OCI-LY7 (cell line): ENCODE measurements at regions not wholly inside any gene's neighbourhood (a gene's known extent, or its start where the extent isn't known, plus 50 kb on each side); places are given as distances from the start of the nearest gene placed in this dataset.

Experiments used
- BruUV-seq: library from RNA; stranded (reverse); fragments of 400-500 nt; replicated peaks from 2 replicates; lab custom pipeline; 2021; lab: Mats Ljungman, UMichigan
- CTCF ChIA-PET: fragments of 300-600 bp; sonication (Branson Sonifier 250); formaldehyde crosslinking; loops from one replicate; lab custom pipeline; 2022; ENCODE audit warnings: antibody characterized with exemption; ENCODE audit not compliant: unreplicated experiment; lab: Charles Lee
- POLR2A ChIA-PET: fragments of 300-600 bp; sonication (Branson Sonifier 250); formaldehyde crosslinking; loops from one replicate; lab custom pipeline; 2022; ENCODE audit warnings: antibody characterized with exemption; lab: Charles Lee
- DNase-seq: peaks from one replicate; pipeline ENCODE4 v3.0.0-alpha.2; 2015; ENCODE audit warnings: low spot score
- H2AFZ ChIP-seq: fragments of 200-600 bp; sonication (generic), shearing (Covaris generic); 2 replicates; pipeline ENCODE4 v1.6.1; 2014; ENCODE audit warnings: mild to moderate bottlenecking, antibody characterized with exemption, low read length, moderate library complexity
- H3K27ac ChIP-seq: fragments of 200-600 bp; sonication (generic); 2 replicates; pipeline ENCODE4 v1.5.1; 2014; ENCODE audit warnings: mixed run types, low read depth, mild to moderate bottlenecking, moderate library complexity, low read length, inconsistent platforms; ENCODE audit not compliant: poor library complexity, severe bottlenecking
- H3K36me3 ChIP-seq: fragments of 200-600 bp; sonication (generic); 2 replicates; pipeline ENCODE4 v1.6.1; 2014; ENCODE audit warnings: mild to moderate bottlenecking, antibody characterized with exemption, low read length, moderate library complexity, mixed read lengths; ENCODE audit not compliant: insufficient read depth
- H3K4me1 ChIP-seq: fragments of 200-600 bp; sonication (generic); 2 replicates; pipeline ENCODE4 v1.5.1; 2014; ENCODE audit warnings: mild to moderate bottlenecking, low read length; ENCODE audit not compliant: insufficient read depth, poor library complexity, severe bottlenecking
- H3K4me2 ChIP-seq: fragments of 200-600 bp; sonication (generic); 2 replicates; pipeline ENCODE4 v1.6.1; 2014; ENCODE audit warnings: mild to moderate bottlenecking, low read length
- H3K4me3 ChIP-seq: fragments of 200-600 bp; sonication (generic); 2 replicates; pipeline ENCODE4 v1.5.1; 2014; ENCODE audit warnings: mild to moderate bottlenecking, low read depth, low read length; ENCODE audit not compliant: poor library complexity, severe bottlenecking
- H3K79me2 ChIP-seq: fragments of 200-600 bp; sonication (generic); 2 replicates; pipeline ENCODE4 v1.6.1; 2016; ENCODE audit warnings: low read depth, mild to moderate bottlenecking, low read length, moderate library complexity, mixed read lengths; ENCODE audit not compliant: insufficient read depth
- H3K9me2 ChIP-seq: fragments of 200-600 bp; sonication (generic); 2 replicates; pipeline ENCODE4 v1.6.1; 2016; ENCODE audit warnings: mild to moderate bottlenecking, low read length, mixed read lengths; ENCODE audit not compliant: insufficient read depth
- H3K9me3 ChIP-seq: fragments of 200-600 bp; sonication (generic); 2 replicates; pipeline ENCODE4 v1.6.1; 2014; ENCODE audit warnings: mild to moderate bottlenecking, mixed run types, low read length, mixed read lengths
- H4K20me1 ChIP-seq: fragments of 200-600 bp; sonication (generic); 2 replicates; pipeline ENCODE4 v1.6.1; 2014; ENCODE audit warnings: mild to moderate bottlenecking, antibody characterized with exemption, low read length, moderate library complexity, mixed read lengths; ENCODE audit not compliant: insufficient read depth
- EZH2phosphoT487 ChIP-seq: fragments of 200-600 bp; sonication (generic); IDR thresholded peaks from 2 replicates; pipeline ENCODE4 v1.6.1; 2018; ENCODE audit warnings: low read depth, borderline replicate concordance, mild to moderate bottlenecking, mixed run types, antibody characterized with exemption, low read length, moderate library complexity, mixed read lengths
- intact Hi-C: fragments of 100-400 bp; cut with micrococcal nuclease; formaldehyde crosslinking; loops from one replicate; pipeline ENCODE4 v1.10.0; 2022; ENCODE audit not compliant: unreplicated experiment
- TF ChIP-seq, protein P1 (sequence below): fragments of 200-600 bp; sonication (generic); conservative IDR thresholded peaks from 2 replicates; pipeline ENCODE4 v1.5.1; 2014; ENCODE audit warnings: mild to moderate bottlenecking, antibody characterized with exemption, low read length, moderate library complexity, mixed read lengths

DNA sequence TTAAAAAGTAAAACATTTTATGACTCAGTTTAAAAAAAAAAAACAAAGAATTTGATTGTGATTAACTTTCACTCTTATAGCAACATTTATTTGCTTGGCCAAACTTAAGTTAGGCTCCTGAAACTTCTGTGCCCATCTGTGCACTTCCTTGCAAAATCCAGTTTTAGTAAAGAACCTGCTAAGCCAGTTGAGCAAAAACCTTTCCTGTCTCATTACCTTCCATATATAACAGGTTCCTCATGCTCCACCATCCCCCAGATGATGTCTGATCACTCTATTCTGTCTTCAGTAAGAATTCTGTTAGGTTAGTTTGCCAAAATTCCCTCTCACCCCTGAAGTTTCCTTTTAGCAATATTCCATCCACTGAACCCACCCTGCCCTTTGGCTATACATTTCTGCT, 1200.5 kb downstream of the C4orf33 start:
- Histone ChIP-seq H4K20me1 (no peaks in the 10 kb centered on the region), H3K4me2 (no peak overlapping the region), H3K4me3 (no peak overlapping the region), H3K36me3 (no peaks in the 10 kb centered on the region), H3K9me3 (no peaks in the 10 kb centered on the region), H3K79me2 (no peaks in the 10 kb centered on the region), H3K4me1 (no peaks in the 10 kb centered on the region), H3K9me2 (no peaks in the 10 kb centered on the region), H2AFZ (no peak overlapping the region), H3K27ac (no peak overlapping the region)
- TF ChIP-seq EZH2phosphoT487 = no peak
- TF ChIP-seq, protein P1, sequence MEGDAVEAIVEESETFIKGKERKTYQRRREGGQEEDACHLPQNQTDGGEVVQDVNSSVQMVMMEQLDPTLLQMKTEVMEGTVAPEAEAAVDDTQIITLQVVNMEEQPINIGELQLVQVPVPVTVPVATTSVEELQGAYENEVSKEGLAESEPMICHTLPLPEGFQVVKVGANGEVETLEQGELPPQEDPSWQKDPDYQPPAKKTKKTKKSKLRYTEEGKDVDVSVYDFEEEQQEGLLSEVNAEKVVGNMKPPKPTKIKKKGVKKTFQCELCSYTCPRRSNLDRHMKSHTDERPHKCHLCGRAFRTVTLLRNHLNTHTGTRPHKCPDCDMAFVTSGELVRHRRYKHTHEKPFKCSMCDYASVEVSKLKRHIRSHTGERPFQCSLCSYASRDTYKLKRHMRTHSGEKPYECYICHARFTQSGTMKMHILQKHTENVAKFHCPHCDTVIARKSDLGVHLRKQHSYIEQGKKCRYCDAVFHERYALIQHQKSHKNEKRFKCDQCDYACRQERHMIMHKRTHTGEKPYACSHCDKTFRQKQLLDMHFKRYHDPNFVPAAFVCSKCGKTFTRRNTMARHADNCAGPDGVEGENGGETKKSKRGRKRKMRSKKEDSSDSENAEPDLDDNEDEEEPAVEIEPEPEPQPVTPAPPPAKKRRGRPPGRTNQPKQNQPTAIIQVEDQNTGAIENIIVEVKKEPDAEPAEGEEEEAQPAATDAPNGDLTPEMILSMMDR = no peak
- intact Hi-C loops = no loop called here
- ChIA-PET CTCF (no interaction called here), POLR2A (interaction anchor here (0.6 to 0.7 kb wide), 3 partner anchors 15 to 462 kb away, joined by 3 to 5 read pairs (median 3); no protein-coding TSS in a partner anchor)
- BruUV-seq = no TSS peak
- no peak for DNase-seq

DNA sequence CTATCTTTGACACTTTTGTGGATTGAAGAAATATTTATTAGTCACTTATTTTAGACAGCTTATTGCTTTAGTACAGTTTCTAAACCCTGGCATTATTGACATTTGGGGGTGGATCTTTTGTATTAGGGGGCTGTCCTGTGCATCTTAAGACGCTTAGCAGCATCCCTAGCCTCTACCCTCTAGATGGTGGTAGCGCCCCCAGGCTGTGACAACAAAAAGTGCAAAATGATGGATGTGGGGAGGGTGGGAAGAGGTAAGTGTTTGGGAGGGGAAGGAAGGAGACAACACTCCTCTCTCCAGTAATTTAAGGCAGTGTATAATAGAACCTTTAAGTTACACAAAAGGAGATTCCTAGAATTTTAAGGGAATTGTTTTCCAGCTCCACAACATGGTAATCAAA, 1210.6 kb downstream of the C4orf33 start:
- intact Hi-C loops = no loop called here
- ChIA-PET POLR2A (no interaction called here), CTCF (no interaction called here)
- Histone ChIP-seq H3K9me2 (no peaks in the 10 kb centered on the region), H3K4me3 (no peak overlapping the region), H3K36me3 (no peaks in the 10 kb centered on the region), H3K4me1 (no peaks in the 10 kb centered on the region), H2AFZ (no peak overlapping the region), H4K20me1 (no peaks in the 10 kb centered on the region), H3K4me2 (no peak overlapping the region), H3K27ac (no peak overlapping the region), H3K79me2 (no peaks in the 10 kb centered on the region), H3K9me3 (no peaks in the 10 kb centered on the region)
- no TSS peak for BruUV-seq
- no peak for DNase-seq
- TF ChIP-seq, protein P1 = peak; percentile 52
- TF ChIP-seq EZH2phosphoT487 = no peak

DNA sequence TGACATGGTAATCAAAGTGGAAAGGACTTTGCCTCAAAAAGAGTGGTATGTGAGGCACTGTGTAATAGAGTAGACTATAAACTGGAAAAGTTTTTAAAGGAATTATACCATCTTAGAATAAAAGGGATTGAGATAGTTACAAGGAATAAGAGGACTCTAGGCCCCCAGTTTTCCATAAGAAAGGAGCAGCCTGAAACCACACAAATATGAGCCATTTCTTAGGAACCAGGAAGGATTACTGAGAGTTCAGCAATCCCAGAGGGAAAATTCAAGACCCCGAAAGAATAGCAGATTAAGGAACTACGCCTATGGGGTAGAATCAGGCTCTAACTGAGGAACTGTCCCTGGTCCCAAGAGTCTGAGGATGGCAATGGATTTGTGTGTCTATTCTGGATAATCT, 1213.3 kb downstream of the C4orf33 start:
- no peak overlapping the region for H2AFZ ChIP-seq
- ChIA-PET POLR2A (interaction anchor here (0.6 to 0.7 kb wide), 2 partner anchors 97 to 1166 kb away, joined by 3 to 4 read pairs; no protein-coding TSS in a partner anchor), CTCF (no interaction called here)
- BruUV-seq = no TSS peak
- H3K4me3 ChIP-seq = no peak overlapping the region
- H3K9me2 ChIP-seq = no peaks in the 10 kb centered on the region
- no peaks in the 10 kb centered on the region for H3K36me3 ChIP-seq
- TF ChIP-seq EZH2phosphoT487 = no peak
- TF ChIP-seq, protein P1 = no peak
- no peaks in the 10 kb centered on the region for H3K9me3 ChIP-seq
- DNase-seq = no peak
- H3K27ac ChIP-seq = no peak overlapping the region
- no peaks in the 10 kb centered on the region for H3K4me1 ChIP-seq
- no peak overlapping the region for H3K4me2 ChIP-seq
- H3K79me2 ChIP-seq = no peaks in the 10 kb centered on the region
- no peaks in the 10 kb centered on the region for H4K20me1 ChIP-seq
- intact Hi-C loops = no loop called here
